ENCODE measurements at regions not wholly inside any gene's neighbourhood (a gene's known extent, or its start where the extent isn't known, plus 50 kb on each side); places are given as distances from the start of the nearest gene placed in this dataset.

DNA sequence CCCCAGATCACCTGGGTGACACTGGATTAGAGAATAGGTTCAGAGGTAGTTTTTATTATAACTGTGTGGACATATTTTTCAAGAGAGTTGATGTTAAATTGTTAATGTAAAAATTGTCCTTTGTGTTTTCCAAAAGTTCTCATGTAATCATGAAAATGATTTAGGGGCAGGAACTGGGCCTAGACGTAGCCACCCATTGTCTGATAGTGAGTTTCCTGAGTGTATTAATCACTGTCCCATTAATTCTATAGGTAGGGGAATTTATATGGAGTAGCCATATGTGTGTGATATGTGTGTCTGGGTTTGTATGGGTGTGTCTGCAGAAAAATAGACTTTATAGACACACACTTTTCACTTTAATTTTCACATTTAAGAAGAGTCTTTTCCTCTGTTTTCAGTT, 144.6 kb upstream of the RAI14 start:
- Histone ChIP-seq H3K4me3 (replicated peaks; ENCODE audit: insufficient read depth, low read length) (no peak overlapping the region), H3K27ac (replicated peaks) (no peak overlapping the region), H3K27me3 (ENCODE audit: insufficient read depth, poor library complexity, severe bottlenecking) (peaks cover 2% of the 10 kb centered on the region)
- DNase-seq (ENCODE audit: low read depth in 1 of 2, low spot score in 1 of 2), result no peak
- TF ChIP-seq REST (IDR thresholded peaks at IDR 0.05; ENCODE audit: insufficient replicate concordance, low read depth) (no peak), SPI1 (IDR thresholded peaks at IDR 0.05; ENCODE audit: borderline replicate concordance, low read depth) (no peak), GABPA (IDR thresholded peaks at IDR 0.05; ENCODE audit: low read depth) (no peak), POLR2AphosphoS5 (IDR thresholded peaks at IDR 0.05; ENCODE audit: low read depth) (no peak)
- TF ChIP-seq, protein P1, sequence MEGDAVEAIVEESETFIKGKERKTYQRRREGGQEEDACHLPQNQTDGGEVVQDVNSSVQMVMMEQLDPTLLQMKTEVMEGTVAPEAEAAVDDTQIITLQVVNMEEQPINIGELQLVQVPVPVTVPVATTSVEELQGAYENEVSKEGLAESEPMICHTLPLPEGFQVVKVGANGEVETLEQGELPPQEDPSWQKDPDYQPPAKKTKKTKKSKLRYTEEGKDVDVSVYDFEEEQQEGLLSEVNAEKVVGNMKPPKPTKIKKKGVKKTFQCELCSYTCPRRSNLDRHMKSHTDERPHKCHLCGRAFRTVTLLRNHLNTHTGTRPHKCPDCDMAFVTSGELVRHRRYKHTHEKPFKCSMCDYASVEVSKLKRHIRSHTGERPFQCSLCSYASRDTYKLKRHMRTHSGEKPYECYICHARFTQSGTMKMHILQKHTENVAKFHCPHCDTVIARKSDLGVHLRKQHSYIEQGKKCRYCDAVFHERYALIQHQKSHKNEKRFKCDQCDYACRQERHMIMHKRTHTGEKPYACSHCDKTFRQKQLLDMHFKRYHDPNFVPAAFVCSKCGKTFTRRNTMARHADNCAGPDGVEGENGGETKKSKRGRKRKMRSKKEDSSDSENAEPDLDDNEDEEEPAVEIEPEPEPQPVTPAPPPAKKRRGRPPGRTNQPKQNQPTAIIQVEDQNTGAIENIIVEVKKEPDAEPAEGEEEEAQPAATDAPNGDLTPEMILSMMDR (IDR thresholded peaks at IDR 0.05; ENCODE audit: insufficient read depth, low read length), result no peak

- TF ChIP-seq REST (IDR thresholded peaks at IDR 0.05; ENCODE audit: insufficient replicate concordance, low read depth), result no peak
- TF ChIP-seq, protein P1 (IDR thresholded peaks at IDR 0.05; ENCODE audit: insufficient read depth, low read length), result no peak
- no peak for TF ChIP-seq GABPA (IDR thresholded peaks at IDR 0.05; ENCODE audit: low read depth)
- H3K4me3 ChIP-seq (replicated peaks; ENCODE audit: insufficient read depth, low read length), result no peak overlapping the region
- H3K27ac ChIP-seq (replicated peaks), result no peak overlapping the region
- DNase-seq (ENCODE audit: low read depth in 1 of 2, low spot score in 1 of 2), result no peak
- peaks cover 2% of the 10 kb centered on the region for H3K27me3 ChIP-seq (ENCODE audit: insufficient read depth, poor library complexity, severe bottlenecking)
Observed at GRCh38 chr5:34511915-34512314, 144.2 kb upstream of the RAI14 start.

DNA sequence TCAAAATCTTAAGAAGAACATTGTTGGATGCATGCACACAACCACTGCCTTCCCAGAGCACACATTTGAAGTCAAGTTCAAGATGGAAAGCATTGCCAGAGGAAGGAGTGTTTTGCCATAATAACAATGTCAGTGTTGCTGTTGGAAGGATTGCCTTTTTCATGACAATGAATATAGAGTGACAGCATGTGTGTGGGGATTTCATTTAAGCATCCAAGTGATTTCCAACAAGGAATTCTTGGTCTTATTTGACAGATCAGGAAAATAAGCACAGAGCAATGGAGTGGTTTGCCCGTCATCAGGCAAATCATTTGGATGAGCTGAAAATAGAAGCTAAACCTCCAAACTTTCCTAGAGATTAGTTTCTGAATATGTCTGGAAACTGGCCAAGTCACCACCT, 140.0 kb upstream of the RAI14 start:
- no peak overlapping the region for H3K27ac ChIP-seq (replicated peaks)
- peaks cover 6% of the 10 kb centered on the region for H3K27me3 ChIP-seq (ENCODE audit: insufficient read depth, poor library complexity, severe bottlenecking)
- H3K4me3 ChIP-seq (replicated peaks; ENCODE audit: insufficient read depth, low read length), result no peak overlapping the region
- TF ChIP-seq REST (IDR thresholded peaks at IDR 0.05; ENCODE audit: insufficient replicate concordance, low read depth) (no peak), SPI1 (IDR thresholded peaks at IDR 0.05; ENCODE audit: borderline replicate concordance, low read depth) (no peak), POLR2AphosphoS5 (IDR thresholded peaks at IDR 0.05; ENCODE audit: low read depth) (no peak)
- DNase-seq (ENCODE audit: low read depth in 1 of 2, low spot score in 1 of 2), result no peak

DNA sequence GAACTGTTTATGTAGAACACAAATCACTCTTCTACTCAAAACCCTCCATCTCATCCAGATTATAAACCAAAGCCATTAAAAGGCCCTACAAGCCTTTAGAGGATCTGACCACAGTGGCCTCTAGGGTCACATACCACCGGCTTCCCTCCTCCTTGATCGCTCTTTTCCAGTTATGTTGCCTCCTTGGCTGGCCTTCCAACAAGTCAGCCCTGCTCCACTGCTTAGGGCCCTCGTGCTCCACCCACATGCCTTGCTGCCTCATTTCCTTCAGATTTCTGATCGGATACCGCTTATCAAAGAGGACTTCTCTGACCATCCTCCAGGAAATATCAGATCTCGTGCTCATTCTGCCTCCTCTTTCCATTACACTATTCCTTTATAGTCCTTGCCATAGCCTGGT, 139.4 kb upstream of the RAI14 start:
- no peak for DNase-seq (ENCODE audit: low read depth in 1 of 2, low spot score in 1 of 2)
- no peak for TF ChIP-seq GABPA (IDR thresholded peaks at IDR 0.05; ENCODE audit: low read depth)
- TF ChIP-seq POLR2AphosphoS5 (IDR thresholded peaks at IDR 0.05; ENCODE audit: low read depth), result no peak
- TF ChIP-seq REST (IDR thresholded peaks at IDR 0.05; ENCODE audit: insufficient replicate concordance, low read depth), result no peak
- TF ChIP-seq, protein P1 (IDR thresholded peaks at IDR 0.05; ENCODE audit: insufficient read depth, low read length), result no peak
- no peak for TF ChIP-seq SPI1 (IDR thresholded peaks at IDR 0.05; ENCODE audit: borderline replicate concordance, low read depth)
- Histone ChIP-seq H3K27me3 (ENCODE audit: insufficient read depth, poor library complexity, severe bottlenecking) (peaks cover 6% of the 10 kb centered on the region), H3K4me3 (replicated peaks; ENCODE audit: insufficient read depth, low read length) (no peak overlapping the region), H3K27ac (replicated peaks) (no peak overlapping the region)

Data from HL-60 (cell line).